ENCODE measurements at regions not wholly inside any gene's neighbourhood (a gene's known extent, or its start where the extent isn't known, plus 50 kb on each side); places are given as distances from the start of the nearest gene placed in this dataset.

- peaks cover 33% of the 10 kb centered on the region for H3K4me1 ChIP-seq (ENCODE audit: insufficient read depth, low read length)
- DNase-seq (ENCODE audit: insufficient read length, low spot score, missing footprints) = no peak
Observed at GRCh38 chr7:46286356-46286755, 365.3 kb upstream of the IGFBP3 start.

GRCh38 chr7:46285878-46286277 lies 364.8 kb upstream of the IGFBP3 start:
- Histone ChIP-seq H3K4me2 (ENCODE audit: insufficient read depth, low read length) (no peak overlapping the region), H2AFZ (ENCODE audit: low read length) (no peak overlapping the region), H3K9me3 (ENCODE audit: low read depth, low read length) (no peaks in the 10 kb centered on the region), H3K4me3 (ENCODE audit: insufficient read depth, low read length) (no peak overlapping the region), H4K20me1 (ENCODE audit: insufficient read depth, low read length) (no peaks in the 10 kb centered on the region), H3K27me3 (ENCODE audit: insufficient read depth, low read length) (no peaks in the 10 kb centered on the region), H3K79me2 (ENCODE audit: insufficient read depth, low read length) (no peaks in the 10 kb centered on the region), H3K4me1 (ENCODE audit: insufficient read depth, low read length) (peaks cover 28% of the 10 kb centered on the region), H3K36me3 (ENCODE audit: insufficient read depth, low read length) (no peaks in the 10 kb centered on the region), H3K27ac (ENCODE audit: low read depth, low read length) (no peak overlapping the region)
- DNase-seq (ENCODE audit: insufficient read length, low spot score, missing footprints) = no peak
- TF ChIP-seq CTCF (IDR thresholded peaks at IDR 0.05; ENCODE audit: extremely low read depth, low read depth, low read length) = no peak

More at GRCh38 chr7:46286356-46286755, 365.3 kb upstream of the IGFBP3 start:
- no peak overlapping the region for H3K4me2 ChIP-seq (ENCODE audit: insufficient read depth, low read length)
- H2AFZ ChIP-seq (ENCODE audit: low read length) = no peak overlapping the region
- H3K27me3 ChIP-seq (ENCODE audit: insufficient read depth, low read length) = no peaks in the 10 kb centered on the region
- no peaks in the 10 kb centered on the region for H3K79me2 ChIP-seq (ENCODE audit: insufficient read depth, low read length)
- no peaks in the 10 kb centered on the region for H3K36me3 ChIP-seq (ENCODE audit: insufficient read depth, low read length)
- TF ChIP-seq CTCF (IDR thresholded peaks at IDR 0.05; ENCODE audit: extremely low read depth, low read depth, low read length) = no peak
- H3K9me3 ChIP-seq (ENCODE audit: low read depth, low read length) = no peaks in the 10 kb centered on the region
- H3K27ac ChIP-seq (ENCODE audit: low read depth, low read length) = no peak overlapping the region
- no peaks in the 10 kb centered on the region for H4K20me1 ChIP-seq (ENCODE audit: insufficient read depth, low read length)
- no peak overlapping the region for H3K4me3 ChIP-seq (ENCODE audit: insufficient read depth, low read length)

- Histone ChIP-seq H3K4me1 (ENCODE audit: insufficient read depth, low read length) (peaks cover 10% of the 10 kb centered on the region), H4K20me1 (ENCODE audit: insufficient read depth, low read length) (no peaks in the 10 kb centered on the region), H3K79me2 (ENCODE audit: insufficient read depth, low read length) (no peaks in the 10 kb centered on the region), H2AFZ (ENCODE audit: low read length) (peak overlapping the region; percentile 62), H3K27me3 (ENCODE audit: insufficient read depth, low read length) (no peaks in the 10 kb centered on the region), H3K9me3 (ENCODE audit: low read depth, low read length) (no peaks in the 10 kb centered on the region), H3K4me3 (ENCODE audit: insufficient read depth, low read length) (no peak overlapping the region), H3K27ac (ENCODE audit: low read depth, low read length) (no peak overlapping the region), H3K36me3 (ENCODE audit: insufficient read depth, low read length) (no peaks in the 10 kb centered on the region), H3K4me2 (ENCODE audit: insufficient read depth, low read length) (peak overlapping the region; percentile 48)
- DNase-seq (ENCODE audit: insufficient read length, low spot score, missing footprints) = no peak
- no peak for TF ChIP-seq CTCF (IDR thresholded peaks at IDR 0.05; ENCODE audit: extremely low read depth, low read depth, low read length)
Observed at GRCh38 chr7:46283852-46284251, 362.8 kb upstream of the IGFBP3 start.

- no peak for DNase-seq (ENCODE audit: insufficient read length, low spot score, missing footprints)
- no peak for TF ChIP-seq CTCF (IDR thresholded peaks at IDR 0.05; ENCODE audit: extremely low read depth, low read depth, low read length)
- H3K27ac ChIP-seq (ENCODE audit: low read depth, low read length) = no peak overlapping the region
Observed at GRCh38 chr7:46282155-46282554, 361.1 kb upstream of the IGFBP3 start.

More at GRCh38 chr7:46282155-46282554, 361.1 kb upstream of the IGFBP3 start:
- H4K20me1 ChIP-seq (ENCODE audit: insufficient read depth, low read length) = no peaks in the 10 kb centered on the region
- H3K36me3 ChIP-seq (ENCODE audit: insufficient read depth, low read length) = no peaks in the 10 kb centered on the region
- no peaks in the 10 kb centered on the region for H3K27me3 ChIP-seq (ENCODE audit: insufficient read depth, low read length)
- H3K4me3 ChIP-seq (ENCODE audit: insufficient read depth, low read length) = no peak overlapping the region
- no peaks in the 10 kb centered on the region for H3K9me3 ChIP-seq (ENCODE audit: low read depth, low read length)
- H2AFZ ChIP-seq (ENCODE audit: low read length) = no peak overlapping the region
- H3K79me2 ChIP-seq (ENCODE audit: insufficient read depth, low read length) = no peaks in the 10 kb centered on the region
- no peak overlapping the region for H3K4me2 ChIP-seq (ENCODE audit: insufficient read depth, low read length)
- peaks cover 4% of the 10 kb centered on the region for H3K4me1 ChIP-seq (ENCODE audit: insufficient read depth, low read length)

Data from osteoblast (primary cell).